ENCODE measurements at regions not wholly inside any gene's neighbourhood (a gene's known extent, or its start where the extent isn't known, plus 50 kb on each side); places are given as distances from the start of the nearest gene placed in this dataset.

- no peak for DNase-seq (ENCODE audit: low read depth, low spot score)
- POLR2A ChIA-PET, result interaction anchor here (0.8 to 1.0 kb wide), 3 partner anchors 14 to 90 kb away, joined by 3 read pairs; no protein-coding TSS in a partner anchor
- peaks cover 5% of the 10 kb centered on the region; the same call in 1 of the 2 replicates for H3K9me3 ChIP-seq (ENCODE audit: control insufficient read depth, insufficient read depth, low read length)
- CTCF ChIA-PET, result interaction anchor here (0.6 kb wide), 1 partner anchor 57 kb away, joined by 3 read pairs; no protein-coding TSS in a partner anchor
- TF ChIP-seq CTCF (IDR thresholded peaks at IDR 0.05; ENCODE audit: low read depth, low read length), result no peak
- H3K27me3 ChIP-seq (ENCODE audit: control insufficient read depth, insufficient read depth, low read length), result no peaks in the 10 kb centered on the region
- no peak overlapping the region for H3K4me3 ChIP-seq (ENCODE audit: low read depth, low read length)
- peak overlapping the region; percentile 88 for H3K27ac ChIP-seq (ENCODE audit: low read depth, low read length)
These were observed 168.0 kb upstream of the HMGA2 start for GRCh38 chr12:65656156-65656882.

GRCh38 chr12:65656891-65657351, 167.4 kb upstream of the HMGA2 start:
- Histone ChIP-seq H3K27ac (ENCODE audit: low read depth, low read length) (no peak overlapping the region), H3K27me3 (ENCODE audit: control insufficient read depth, insufficient read depth, low read length) (no peaks in the 10 kb centered on the region)
- POLR2A ChIA-PET, result interaction anchor here (0.6 to 1.0 kb wide), 5 partner anchors 8 to 231 kb away, joined by 3 to 4 read pairs (median 3); no protein-coding TSS in a partner anchor

GRCh38 chr12:65657635-65658034, 166.6 kb upstream of the HMGA2 start:
- Histone ChIP-seq H3K27me3 (ENCODE audit: control insufficient read depth, insufficient read depth, low read length) (no peaks in the 10 kb centered on the region), H3K9me3 (ENCODE audit: control insufficient read depth, insufficient read depth, low read length) (no peaks in the 10 kb centered on the region), H3K4me3 (ENCODE audit: low read depth, low read length) (no peak overlapping the region), H3K27ac (ENCODE audit: low read depth, low read length) (peak overlapping the region; percentile 88)
- TF ChIP-seq CTCF (IDR thresholded peaks at IDR 0.05; ENCODE audit: low read depth, low read length), result no peak
- no peak for DNase-seq (ENCODE audit: low read depth, low spot score)
- ChIA-PET POLR2A (interaction anchor here (0.6 to 1.0 kb wide), 5 partner anchors 9 to 230 kb away, joined by 3 to 4 read pairs (median 3); no protein-coding TSS in a partner anchor), CTCF (interaction anchor here (1.1 to 1.5 kb wide), 2 partner anchors 11 to 55 kb away, joined by 3 to 7 read pairs; no protein-coding TSS in a partner anchor)

More at GRCh38 chr12:65656891-65657351, 167.4 kb upstream of the HMGA2 start:
- no peak overlapping the region for H3K4me3 ChIP-seq (ENCODE audit: low read depth, low read length)
- peaks cover 5% of the 10 kb centered on the region; the same call in 1 of the 2 replicates for H3K9me3 ChIP-seq (ENCODE audit: control insufficient read depth, insufficient read depth, low read length)
- DNase-seq (ENCODE audit: low read depth, low spot score), result peak; percentile 89
- CTCF ChIA-PET, result interaction anchor here (0.6 kb wide), 1 partner anchor 56 kb away, joined by 3 read pairs; no protein-coding TSS in a partner anchor
- TF ChIP-seq CTCF (IDR thresholded peaks at IDR 0.05; ENCODE audit: low read depth, low read length), result no peak

DNA sequence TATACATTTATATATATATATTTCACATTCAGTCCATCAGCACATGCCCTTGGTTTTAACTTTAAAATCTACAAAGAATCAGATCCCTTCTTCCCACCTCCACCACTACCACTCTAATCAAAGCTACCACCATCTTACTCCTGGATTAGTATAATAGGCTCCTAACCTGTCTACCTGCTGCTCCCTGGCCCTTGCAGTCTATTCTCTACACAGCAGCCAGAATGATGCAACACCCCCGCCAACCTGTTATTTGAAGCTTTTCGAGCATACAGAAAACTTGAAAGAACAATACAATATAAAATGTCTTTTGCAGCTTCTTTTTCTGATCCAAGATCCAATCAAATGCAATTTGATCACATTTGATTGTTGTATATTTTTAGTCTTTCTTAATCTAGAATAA, 165.9 kb upstream of the HMGA2 start:
- ChIA-PET POLR2A (no interaction called here), CTCF (interaction anchor here (1.1 to 1.5 kb wide), 2 partner anchors 11 to 56 kb away, joined by 3 to 7 read pairs; no protein-coding TSS in a partner anchor)
- H3K27ac ChIP-seq (ENCODE audit: low read depth, low read length), result no peak overlapping the region
- no peak overlapping the region for H3K4me3 ChIP-seq (ENCODE audit: low read depth, low read length)
- DNase-seq (ENCODE audit: low read depth, low spot score), result no peak
- H3K9me3 ChIP-seq (ENCODE audit: control insufficient read depth, insufficient read depth, low read length), result no peaks in the 10 kb centered on the region
- no peak for TF ChIP-seq CTCF (IDR thresholded peaks at IDR 0.05; ENCODE audit: low read depth, low read length)
- no peaks in the 10 kb centered on the region for H3K27me3 ChIP-seq (ENCODE audit: control insufficient read depth, insufficient read depth, low read length)

DNA sequence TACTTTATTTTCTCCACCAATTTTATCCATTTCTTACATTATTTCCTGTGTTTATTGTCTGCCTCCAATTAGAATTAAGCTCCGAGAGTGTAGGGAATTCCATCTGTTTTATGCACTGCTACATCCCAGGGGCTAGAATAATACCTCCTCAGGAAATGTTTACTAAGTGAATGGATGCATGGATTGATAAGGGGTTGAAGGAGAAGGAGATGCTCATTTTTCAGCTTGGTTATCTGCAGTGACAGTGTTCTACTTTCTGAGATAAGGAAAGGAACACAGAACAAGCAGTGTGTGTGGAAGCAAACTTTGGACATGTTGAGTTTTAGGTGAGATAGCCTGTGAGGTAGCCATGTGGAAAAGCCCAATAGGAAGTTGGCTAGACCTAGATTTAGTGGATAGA, 164.6 kb upstream of the HMGA2 start:
- ChIA-PET CTCF (interaction anchor here (1.2 kb wide), 1 partner anchor 57 kb away, joined by 6 read pairs; no protein-coding TSS in a partner anchor), POLR2A (no interaction called here)
- Histone ChIP-seq H3K9me3 (ENCODE audit: control insufficient read depth, insufficient read depth, low read length) (no peaks in the 10 kb centered on the region), H3K27me3 (ENCODE audit: control insufficient read depth, insufficient read depth, low read length) (no peaks in the 10 kb centered on the region), H3K4me3 (ENCODE audit: low read depth, low read length) (no peak overlapping the region), H3K27ac (ENCODE audit: low read depth, low read length) (no peak overlapping the region)
- no peak for TF ChIP-seq CTCF (IDR thresholded peaks at IDR 0.05; ENCODE audit: low read depth, low read length)
- DNase-seq (ENCODE audit: low read depth, low spot score), result no peak
